PC-9 (cell line): ENCODE measurements at regions not wholly inside any gene's neighbourhood (a gene's known extent, or its start where the extent isn't known, plus 50 kb on each side); places are given as distances from the start of the nearest gene placed in this dataset.
"Not testable (repeated sequence)": the region's sequence is repeated elsewhere in the genome, so short reads cannot be mapped to it uniquely, and the experiment has no call there.

Source experiments
- BruUV-seq: library from RNA; stranded (reverse); fragments of 400-500 nt; replicated peaks from 2 replicates; lab custom pipeline; 2021; lab: Mats Ljungman, UMichigan
- CTCF ChIA-PET: fragments of 300-600 bp; sonication (Branson Sonifier 250); formaldehyde crosslinking; loops from one replicate; lab custom pipeline; 2022; ENCODE audit warnings: antibody characterized with exemption; lab: Charles Lee
- POLR2A ChIA-PET: fragments of 300-600 bp; sonication (Branson Sonifier 250); formaldehyde crosslinking; loops from one replicate; lab custom pipeline; 2022; ENCODE audit warnings: antibody characterized with exemption; ENCODE audit not compliant: unreplicated experiment; lab: Charles Lee
- DNase-seq, 2 experiments: peaks; one replicate each; pipeline versions ENCODE4 v3.0.0 to v3.0.0-alpha.2; 2015 to 2022; ENCODE audit warnings: mixed read lengths in 1 of 2
- H2AFZ ChIP-seq: fragments of 200-600 bp; sonication (generic); 2 replicates; pipeline ENCODE4 v1.8.1; 2017; ENCODE audit warnings: antibody characterized with exemption
- H3F3A ChIP-seq: fragments of 200-600 bp; sonication (generic); 2 replicates; pipeline ENCODE4 v1.8.1; 2017; ENCODE audit warnings: antibody characterized with exemption, mild to moderate bottlenecking, low read depth; ENCODE audit not compliant: insufficient read depth
- H3K27ac ChIP-seq: fragments of 200-600 bp; sonication (generic); 2 replicates; pipeline ENCODE4 v1.6.1; 2016; ENCODE audit warnings: mixed run types
- H3K27me3 ChIP-seq: fragments of 200-600 bp; sonication (generic); 2 replicates; pipeline ENCODE4 v1.6.1; 2016; ENCODE audit warnings: low read depth, mixed run types; ENCODE audit not compliant: insufficient read depth
- H3K36me3 ChIP-seq: fragments of 200-600 bp; sonication (generic); 2 replicates; pipeline ENCODE4 v1.6.1; 2016; ENCODE audit warnings: low read depth, mixed run types
- H3K4me1 ChIP-seq: fragments of 200-600 bp; sonication (generic); replicated peaks from 2 replicates; pipeline ENCODE4 v1.6.1; 2016; ENCODE audit warnings: mixed run types; ENCODE audit not compliant: insufficient read depth
- H3K4me2 ChIP-seq: fragments of 200-600 bp; sonication (generic); 2 replicates; pipeline ENCODE4 v1.6.1; 2017; ENCODE audit warnings: mixed run types
- H3K4me3 ChIP-seq: fragments of 200-600 bp; sonication (generic); 2 replicates; pipeline ENCODE4 v1.6.1; 2016; ENCODE audit warnings: mixed run types
- H3K79me2 ChIP-seq: fragments of 200-600 bp; sonication (generic); 2 replicates; pipeline ENCODE4 v1.6.1; 2017; ENCODE audit warnings: low read depth, mixed run types
- H3K9me2 ChIP-seq: fragments of 200-600 bp; sonication (generic); 2 replicates; pipeline ENCODE4 v1.8.1; 2017; ENCODE audit warnings: mild to moderate bottlenecking; ENCODE audit not compliant: insufficient read depth
- H3K9me3 ChIP-seq: fragments of 200-600 bp; sonication (generic); 2 replicates; pipeline ENCODE4 v1.8.1; 2016; ENCODE audit warnings: low read depth; ENCODE audit not compliant: insufficient read depth
- H4K20me1 ChIP-seq: fragments of 200-600 bp; sonication (generic); 2 replicates; pipeline ENCODE4 v1.8.1; 2017; ENCODE audit not compliant: insufficient read depth
- CTCF ChIP-seq: fragments of 200-600 bp; sonication (generic); conservative IDR thresholded peaks from 2 replicates; pipeline ENCODE4 v1.6.1; 2017; ENCODE audit warnings: mixed run types, antibody characterized with exemption, mild to moderate bottlenecking, moderate library complexity
- EZH2 ChIP-seq: fragments of 200-600 bp; sonication (generic); IDR thresholded peaks from 2 replicates; pipeline ENCODE4 v1.8.0; 2017; ENCODE audit warnings: antibody characterized with exemption, low read depth
- intact Hi-C: fragments of 100-400 bp; cut with micrococcal nuclease; formaldehyde crosslinking; loops from one replicate; pipeline ENCODE4 v1.10.0; 2022; ENCODE audit not compliant: unreplicated experiment

DNA sequence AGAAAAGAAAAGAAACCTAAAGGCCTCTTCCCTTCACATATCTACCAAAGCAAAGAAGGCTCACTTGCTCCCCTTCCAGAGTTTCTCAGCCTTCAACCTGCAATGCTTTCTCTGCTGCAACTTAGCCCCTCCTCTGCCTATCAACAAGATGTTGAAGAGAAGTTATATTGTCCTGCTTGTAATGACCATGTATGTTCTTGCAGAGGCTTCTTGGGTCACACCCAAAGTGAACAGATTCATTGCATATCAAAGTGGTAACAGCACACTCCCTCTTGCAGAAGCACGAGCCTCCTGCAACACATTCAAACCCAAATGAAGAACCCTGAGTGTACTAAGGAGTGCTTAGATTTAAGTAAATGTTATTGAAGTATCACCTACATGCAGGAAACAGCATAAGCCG, 494.3 kb downstream of the NTRK2 start:
- Histone ChIP-seq H3K27me3 (no peaks in the 10 kb centered on the region), H2AFZ (no peak overlapping the region), H3K4me1 (no peaks in the 10 kb centered on the region), H3K9me2 (no peaks in the 10 kb centered on the region), H3K27ac (no peak overlapping the region), H3K4me3 (no peak overlapping the region), H3F3A (no peaks in the 10 kb centered on the region), H3K4me2 (no peak overlapping the region), H3K79me2 (no peaks in the 10 kb centered on the region), H3K36me3 (no peaks in the 10 kb centered on the region), H3K9me3 (no peaks in the 10 kb centered on the region), H4K20me1 (no peaks in the 10 kb centered on the region)
- intact Hi-C loops: no loop called here
- no peak for TF ChIP-seq CTCF
- TF ChIP-seq EZH2: no peak
- BruUV-seq: no TSS peak
- ChIA-PET POLR2A (no interaction called here), CTCF (no interaction called here)
- DNase-seq: no peak

GRCh38 chr9:85163415-85163814, 493.9 kb downstream of the NTRK2 start:
- intact Hi-C loops: no loop called here
- ChIA-PET POLR2A (no interaction called here), CTCF (no interaction called here)

GRCh38 chr9:85162822-85163221, 493.3 kb downstream of the NTRK2 start:
- intact Hi-C loops: no loop called here
- BruUV-seq: no TSS peak
- Histone ChIP-seq H3K4me3 (no peak overlapping the region), H3K4me2 (no peak overlapping the region), H3K27ac (no peak overlapping the region), H2AFZ (no peak overlapping the region), H3K36me3 (no peaks in the 10 kb centered on the region), H3K27me3 (0 out of 2 replicates have a peak, but pooled peaks cover 4% of the 10 kb centered on the region), H3K9me3 (no peaks in the 10 kb centered on the region), H3K4me1 (no peaks in the 10 kb centered on the region), H3K79me2 (no peaks in the 10 kb centered on the region), H3F3A (no peaks in the 10 kb centered on the region), H3K9me2 (no peaks in the 10 kb centered on the region), H4K20me1 (no peaks in the 10 kb centered on the region)
- POLR2A ChIA-PET: no interaction called here
- DNase-seq: no peak
- TF ChIP-seq CTCF (no peak), EZH2 (no peak)
- CTCF ChIA-PET: no interaction called here

More at GRCh38 chr9:85163415-85163814, 493.9 kb downstream of the NTRK2 start:
- TF ChIP-seq CTCF: no peak
- no peak for TF ChIP-seq EZH2
- no TSS peak for BruUV-seq
- no peak for DNase-seq
- Histone ChIP-seq H3K36me3 (no peaks in the 10 kb centered on the region), H3K4me3 (no peak overlapping the region), H3K9me3 (no peaks in the 10 kb centered on the region), H3K27ac (no peak overlapping the region), H3K4me1 (no peaks in the 10 kb centered on the region), H3K79me2 (no peaks in the 10 kb centered on the region), H3K9me2 (no peaks in the 10 kb centered on the region), H4K20me1 (no peaks in the 10 kb centered on the region), H2AFZ (no peak overlapping the region), H3K4me2 (no peak overlapping the region), H3K27me3 (0 out of 2 replicates have a peak, but pooled peaks cover under 1% of the 10 kb centered on the region), H3F3A (no peaks in the 10 kb centered on the region)

GRCh38 chr9:85160944-85161343, 491.4 kb downstream of the NTRK2 start:
- H2AFZ ChIP-seq, H3K4me3 ChIP-seq, CTCF ChIA-PET, DNase-seq, H3K27ac ChIP-seq, H3K4me1 ChIP-seq, H3K9me3 ChIP-seq, H3K9me2 ChIP-seq, intact Hi-C loops, BruUV-seq, H4K20me1 ChIP-seq, H3K36me3 ChIP-seq, H3K79me2 ChIP-seq, H3F3A ChIP-seq, POLR2A ChIA-PET, H3K4me2 ChIP-seq: not testable (repeated sequence)
- H3K27me3 ChIP-seq: peaks cover 12% of the 10 kb centered on the region; the same call in 1 of the 2 replicates
